PC-9 (cell line): ENCODE measurements at regions not wholly inside any gene's neighbourhood (a gene's known extent, or its start where the extent isn't known, plus 50 kb on each side); places are given as distances from the start of the nearest gene placed in this dataset.

Experiments
- BruUV-seq: library from RNA; stranded (reverse); fragments of 400-500 nt; replicated peaks from 2 replicates; lab custom pipeline; 2021; lab: Mats Ljungman, UMichigan
- CTCF ChIA-PET: fragments of 300-600 bp; sonication (Branson Sonifier 250); formaldehyde crosslinking; loops from one replicate; lab custom pipeline; 2022; ENCODE audit warnings: antibody characterized with exemption; lab: Charles Lee
- POLR2A ChIA-PET: fragments of 300-600 bp; sonication (Branson Sonifier 250); formaldehyde crosslinking; loops from one replicate; lab custom pipeline; 2022; ENCODE audit warnings: antibody characterized with exemption; ENCODE audit not compliant: unreplicated experiment; lab: Charles Lee
- DNase-seq, 2 experiments: peaks; one replicate each; pipeline versions ENCODE4 v3.0.0 to v3.0.0-alpha.2; 2015 to 2022; ENCODE audit warnings: mixed read lengths in 1 of 2
- H2AFZ ChIP-seq: fragments of 200-600 bp; sonication (generic); 2 replicates; pipeline ENCODE4 v1.8.1; 2017; ENCODE audit warnings: antibody characterized with exemption
- H3F3A ChIP-seq: fragments of 200-600 bp; sonication (generic); 2 replicates; pipeline ENCODE4 v1.8.1; 2017; ENCODE audit warnings: antibody characterized with exemption, mild to moderate bottlenecking, low read depth; ENCODE audit not compliant: insufficient read depth
- H3K27ac ChIP-seq: fragments of 200-600 bp; sonication (generic); 2 replicates; pipeline ENCODE4 v1.6.1; 2016; ENCODE audit warnings: mixed run types
- H3K27me3 ChIP-seq: fragments of 200-600 bp; sonication (generic); 2 replicates; pipeline ENCODE4 v1.6.1; 2016; ENCODE audit warnings: low read depth, mixed run types; ENCODE audit not compliant: insufficient read depth
- H3K36me3 ChIP-seq: fragments of 200-600 bp; sonication (generic); 2 replicates; pipeline ENCODE4 v1.6.1; 2016; ENCODE audit warnings: low read depth, mixed run types
- H3K4me1 ChIP-seq: fragments of 200-600 bp; sonication (generic); replicated peaks from 2 replicates; pipeline ENCODE4 v1.6.1; 2016; ENCODE audit warnings: mixed run types; ENCODE audit not compliant: insufficient read depth
- H3K4me2 ChIP-seq: fragments of 200-600 bp; sonication (generic); 2 replicates; pipeline ENCODE4 v1.6.1; 2017; ENCODE audit warnings: mixed run types
- H3K4me3 ChIP-seq: fragments of 200-600 bp; sonication (generic); 2 replicates; pipeline ENCODE4 v1.6.1; 2016; ENCODE audit warnings: mixed run types
- H3K79me2 ChIP-seq: fragments of 200-600 bp; sonication (generic); 2 replicates; pipeline ENCODE4 v1.6.1; 2017; ENCODE audit warnings: low read depth, mixed run types
- H3K9me2 ChIP-seq: fragments of 200-600 bp; sonication (generic); 2 replicates; pipeline ENCODE4 v1.8.1; 2017; ENCODE audit warnings: mild to moderate bottlenecking; ENCODE audit not compliant: insufficient read depth
- H3K9me3 ChIP-seq: fragments of 200-600 bp; sonication (generic); 2 replicates; pipeline ENCODE4 v1.8.1; 2016; ENCODE audit warnings: low read depth; ENCODE audit not compliant: insufficient read depth
- H4K20me1 ChIP-seq: fragments of 200-600 bp; sonication (generic); 2 replicates; pipeline ENCODE4 v1.8.1; 2017; ENCODE audit not compliant: insufficient read depth
- EZH2 ChIP-seq: fragments of 200-600 bp; sonication (generic); IDR thresholded peaks from 2 replicates; pipeline ENCODE4 v1.8.0; 2017; ENCODE audit warnings: antibody characterized with exemption, low read depth
- intact Hi-C: fragments of 100-400 bp; cut with micrococcal nuclease; formaldehyde crosslinking; loops from one replicate; pipeline ENCODE4 v1.10.0; 2022; ENCODE audit not compliant: unreplicated experiment
- TF ChIP-seq, protein P1 (sequence below): fragments of 200-600 bp; sonication (generic); conservative IDR thresholded peaks from 2 replicates; pipeline ENCODE4 v1.6.1; 2017; ENCODE audit warnings: mixed run types, antibody characterized with exemption, mild to moderate bottlenecking, moderate library complexity

DNA sequence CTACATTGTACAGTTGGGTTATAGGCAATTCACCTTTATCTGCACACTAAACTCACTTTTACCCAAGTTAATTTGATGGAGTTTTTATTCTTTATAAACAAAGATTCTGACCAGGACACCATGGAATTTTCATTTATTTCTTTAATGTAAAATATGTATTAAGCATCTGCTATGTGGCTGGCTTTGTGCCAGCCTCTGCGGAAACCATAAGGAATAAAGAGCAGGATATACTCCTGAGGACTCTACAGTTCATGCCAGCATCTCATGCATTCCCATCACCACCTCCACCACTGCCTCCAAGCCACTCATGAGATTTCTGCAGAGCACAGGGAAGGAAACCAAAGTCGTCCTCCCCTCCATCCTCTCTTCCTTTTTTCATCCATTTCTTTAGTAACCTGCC, 100.0 kb upstream of the DBX1 start:
- TF ChIP-seq, protein P1, sequence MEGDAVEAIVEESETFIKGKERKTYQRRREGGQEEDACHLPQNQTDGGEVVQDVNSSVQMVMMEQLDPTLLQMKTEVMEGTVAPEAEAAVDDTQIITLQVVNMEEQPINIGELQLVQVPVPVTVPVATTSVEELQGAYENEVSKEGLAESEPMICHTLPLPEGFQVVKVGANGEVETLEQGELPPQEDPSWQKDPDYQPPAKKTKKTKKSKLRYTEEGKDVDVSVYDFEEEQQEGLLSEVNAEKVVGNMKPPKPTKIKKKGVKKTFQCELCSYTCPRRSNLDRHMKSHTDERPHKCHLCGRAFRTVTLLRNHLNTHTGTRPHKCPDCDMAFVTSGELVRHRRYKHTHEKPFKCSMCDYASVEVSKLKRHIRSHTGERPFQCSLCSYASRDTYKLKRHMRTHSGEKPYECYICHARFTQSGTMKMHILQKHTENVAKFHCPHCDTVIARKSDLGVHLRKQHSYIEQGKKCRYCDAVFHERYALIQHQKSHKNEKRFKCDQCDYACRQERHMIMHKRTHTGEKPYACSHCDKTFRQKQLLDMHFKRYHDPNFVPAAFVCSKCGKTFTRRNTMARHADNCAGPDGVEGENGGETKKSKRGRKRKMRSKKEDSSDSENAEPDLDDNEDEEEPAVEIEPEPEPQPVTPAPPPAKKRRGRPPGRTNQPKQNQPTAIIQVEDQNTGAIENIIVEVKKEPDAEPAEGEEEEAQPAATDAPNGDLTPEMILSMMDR: no peak
- TF ChIP-seq EZH2: no peak
- intact Hi-C loops: no loop called here
- Histone ChIP-seq H4K20me1 (no peaks in the 10 kb centered on the region), H3K4me2 (no peak overlapping the region), H3K9me3 (no peaks in the 10 kb centered on the region), H3K4me3 (no peak overlapping the region), H3K9me2 (no peaks in the 10 kb centered on the region), H3K27me3 (peaks cover 56% of the 10 kb centered on the region), H3F3A (no peaks in the 10 kb centered on the region), H2AFZ (no peak overlapping the region), H3K36me3 (no peaks in the 10 kb centered on the region), H3K4me1 (no peaks in the 10 kb centered on the region), H3K27ac (no peak overlapping the region), H3K79me2 (no peaks in the 10 kb centered on the region)
- no TSS peak for BruUV-seq
- ChIA-PET POLR2A (no interaction called here), CTCF (no interaction called here)
- no peak for DNase-seq

DNA sequence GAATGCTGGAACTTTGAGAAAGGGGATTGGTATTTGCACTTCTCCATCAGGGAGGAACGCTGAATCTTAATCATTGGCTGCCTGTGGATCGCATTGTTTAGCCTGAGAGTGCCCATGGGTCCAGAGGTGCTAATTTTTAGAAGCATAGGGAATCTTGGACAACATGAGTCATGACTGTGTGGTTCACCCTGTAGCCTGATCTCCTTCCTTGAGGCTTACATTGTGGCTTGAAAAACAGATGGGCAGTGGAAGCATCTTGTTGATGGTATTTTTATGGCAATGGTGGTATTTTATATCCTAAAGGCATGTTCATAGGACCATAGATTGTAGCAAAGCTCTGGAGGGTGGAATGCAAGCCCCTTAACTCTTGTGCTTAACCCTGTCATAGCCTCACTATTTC, 99.2 kb upstream of the DBX1 start:
- no peaks in the 10 kb centered on the region for H3K36me3 ChIP-seq
- no TSS peak for BruUV-seq
- intact Hi-C loops: no loop called here
- H2AFZ ChIP-seq: no peak overlapping the region
- no peaks in the 10 kb centered on the region for H3K9me3 ChIP-seq
- H3K27ac ChIP-seq: no peak overlapping the region
- H3K27me3 ChIP-seq: peaks cover 51% of the 10 kb centered on the region
- ChIA-PET POLR2A (no interaction called here), CTCF (no interaction called here)
- no peaks in the 10 kb centered on the region for H4K20me1 ChIP-seq
- H3K4me1 ChIP-seq: no peaks in the 10 kb centered on the region
- DNase-seq: no peak
- H3F3A ChIP-seq: no peaks in the 10 kb centered on the region
- H3K4me3 ChIP-seq: no peak overlapping the region
- H3K79me2 ChIP-seq: no peaks in the 10 kb centered on the region
- H3K4me2 ChIP-seq: no peak overlapping the region
- no peaks in the 10 kb centered on the region for H3K9me2 ChIP-seq
- TF ChIP-seq, protein P1: no peak
- no peak for TF ChIP-seq EZH2

DNA sequence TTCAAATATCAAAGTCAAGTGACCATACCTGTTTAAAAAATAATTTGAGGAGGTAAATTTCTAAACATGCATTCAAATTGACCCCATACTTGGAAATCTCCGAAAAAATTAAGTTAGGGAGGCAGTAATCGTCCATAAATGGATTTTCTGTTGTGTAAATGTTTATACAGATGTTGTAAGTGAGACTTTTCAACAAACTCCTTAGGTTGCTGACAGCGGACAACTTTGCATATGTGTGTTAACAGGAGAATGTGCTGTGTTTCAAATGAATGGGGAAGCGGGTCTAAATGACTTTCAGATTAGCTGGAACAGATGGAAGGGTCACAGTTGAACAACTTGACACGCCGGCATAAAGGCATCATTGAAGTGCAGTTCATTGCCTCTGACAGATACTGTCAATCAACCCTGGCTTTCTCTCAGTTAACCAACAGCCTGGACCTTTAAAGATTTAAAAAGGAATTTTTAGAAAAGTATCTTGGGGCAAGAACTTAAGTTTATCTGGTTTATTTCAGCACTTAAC, 98.2 kb upstream of the DBX1 start:
- H3K36me3 ChIP-seq: no peaks in the 10 kb centered on the region
- H3K27ac ChIP-seq: no peak overlapping the region
- H3K79me2 ChIP-seq: no peaks in the 10 kb centered on the region
- H3K9me2 ChIP-seq: no peaks in the 10 kb centered on the region
- peaks cover 55% of the 10 kb centered on the region for H3K27me3 ChIP-seq
- CTCF ChIA-PET: no interaction called here
- H4K20me1 ChIP-seq: no peaks in the 10 kb centered on the region
- no peak overlapping the region for H3K4me3 ChIP-seq
- no peaks in the 10 kb centered on the region for H3K4me1 ChIP-seq
- no peak overlapping the region for H3K4me2 ChIP-seq
- DNase-seq: no peak
- no peak overlapping the region for H2AFZ ChIP-seq
- H3F3A ChIP-seq: no peaks in the 10 kb centered on the region
- no peaks in the 10 kb centered on the region for H3K9me3 ChIP-seq
- BruUV-seq: no TSS peak
- TF ChIP-seq, protein P1: no peak
- no peak for TF ChIP-seq EZH2
- intact Hi-C loops: no loop called here
- POLR2A ChIA-PET: no interaction called here
